Keratinocyte (primary cell): ENCODE measurements at regions not wholly inside any gene's neighbourhood (a gene's known extent, or its start where the extent isn't known, plus 50 kb on each side); places are given as distances from the start of the nearest gene placed in this dataset.

Experiments
- EZH2 ChIP-seq: IDR thresholded peaks from one replicate; pipeline ENCODE4 v1.6.1; 2012; ENCODE audit warnings: inconsistent platforms, mild to moderate bottlenecking, low read length, moderate library complexity
- TF ChIP-seq, protein P1 (sequence below), 3 experiments: IDR thresholded peaks in 1 of 3; conservative IDR thresholded peaks in 1 of 3; optimal IDR thresholded peaks in 1 of 3; 2 replicates in 2 of 3; 3 replicates in 1 of 3; pipeline versions ENCODE3 to v1.5.1; 2011; ENCODE audit warnings: low read length in 3 of 3, mild to moderate bottlenecking in 3 of 3, moderate library complexity in 2 of 3, control low read depth in 1 of 3, inconsistent platforms in 1 of 3; ENCODE audit not compliant: insufficient read depth in 2 of 3; ENCODE audit errors: extremely low read depth in 1 of 3

DNA sequence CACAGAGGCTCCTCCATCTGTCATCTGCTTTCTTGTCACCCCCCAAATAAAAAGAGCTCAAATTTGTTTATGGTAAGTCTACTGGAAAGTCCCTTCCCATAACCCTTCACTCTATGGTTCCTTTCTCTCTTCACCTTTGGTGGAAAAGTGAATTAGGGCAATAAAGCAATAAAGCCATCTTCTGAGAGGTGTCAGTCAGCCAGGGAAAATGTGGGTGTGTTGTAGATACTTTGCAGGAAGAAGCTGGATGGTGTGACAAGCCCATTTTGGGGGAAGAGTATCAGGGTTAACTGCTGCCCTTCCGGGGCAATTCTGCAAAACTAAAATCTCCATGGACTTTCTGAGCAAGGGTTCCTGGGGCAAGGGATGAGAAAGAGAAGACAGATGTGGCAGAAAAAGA is 197.9 kb downstream of the SH3BP4 start:
- TF ChIP-seq, protein P1, sequence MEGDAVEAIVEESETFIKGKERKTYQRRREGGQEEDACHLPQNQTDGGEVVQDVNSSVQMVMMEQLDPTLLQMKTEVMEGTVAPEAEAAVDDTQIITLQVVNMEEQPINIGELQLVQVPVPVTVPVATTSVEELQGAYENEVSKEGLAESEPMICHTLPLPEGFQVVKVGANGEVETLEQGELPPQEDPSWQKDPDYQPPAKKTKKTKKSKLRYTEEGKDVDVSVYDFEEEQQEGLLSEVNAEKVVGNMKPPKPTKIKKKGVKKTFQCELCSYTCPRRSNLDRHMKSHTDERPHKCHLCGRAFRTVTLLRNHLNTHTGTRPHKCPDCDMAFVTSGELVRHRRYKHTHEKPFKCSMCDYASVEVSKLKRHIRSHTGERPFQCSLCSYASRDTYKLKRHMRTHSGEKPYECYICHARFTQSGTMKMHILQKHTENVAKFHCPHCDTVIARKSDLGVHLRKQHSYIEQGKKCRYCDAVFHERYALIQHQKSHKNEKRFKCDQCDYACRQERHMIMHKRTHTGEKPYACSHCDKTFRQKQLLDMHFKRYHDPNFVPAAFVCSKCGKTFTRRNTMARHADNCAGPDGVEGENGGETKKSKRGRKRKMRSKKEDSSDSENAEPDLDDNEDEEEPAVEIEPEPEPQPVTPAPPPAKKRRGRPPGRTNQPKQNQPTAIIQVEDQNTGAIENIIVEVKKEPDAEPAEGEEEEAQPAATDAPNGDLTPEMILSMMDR (optimal IDR thresholded peaks at IDR 0.05 in 1 of 3, IDR thresholded peaks at IDR 0.05 in 1 of 3, conservative IDR thresholded peaks at IDR 0.05 in 1 of 3; ENCODE audit: extremely low read depth in 1 of 3, insufficient read depth in 2 of 3, low read length in 3 of 3): no peak
- TF ChIP-seq EZH2: no peak
